Activated naive CD4-positive, alpha-beta T cell treated with anti-CD3 and anti-CD28 coated beads, Interleukin-2, amount 10 ng/mL, durations not matched to agents 7 days and 5 days (primary cell): ENCODE measurements at regions not wholly inside any gene's neighbourhood (a gene's known extent, or its start where the extent isn't known, plus 50 kb on each side); places are given as distances from the start of the nearest gene placed in this dataset.

Experiments used
- CTCF ChIA-PET: fragments of 350-600 bp; sonication (Branson Sonifier 250); formaldehyde crosslinking; loops from one replicate; lab custom pipeline; 2021; ENCODE audit warnings: antibody characterized with exemption; lab: Charles Lee
- DNase-seq: peaks from one replicate; pipeline ENCODE4 v3.0.0-alpha.2; 2020
- H3K27ac Mint-ChIP-seq: one replicate; pipeline ENCODE4 v1.8.0; 2021; ENCODE audit warnings: mild to moderate bottlenecking, moderate library complexity, mixed read lengths
- H3K27me3 Mint-ChIP-seq: one replicate; pipeline ENCODE4 v1.8.0; 2021; ENCODE audit warnings: mild to moderate bottlenecking, mixed read lengths
- H3K36me3 Mint-ChIP-seq: one replicate; pipeline ENCODE4 v1.8.0; 2021; ENCODE audit warnings: mixed read lengths
- H3K4me1 Mint-ChIP-seq: one replicate; pipeline ENCODE4 v1.8.0; 2021; ENCODE audit warnings: mixed read lengths
- H3K4me3 Mint-ChIP-seq: one replicate; pipeline ENCODE4 v1.8.0; 2021; ENCODE audit warnings: mild to moderate bottlenecking, moderate library complexity, mixed read lengths
- H3K9me3 Mint-ChIP-seq: one replicate; pipeline ENCODE4 v1.8.0; 2021; ENCODE audit warnings: mixed read lengths

- peaks cover 10% of the 10 kb centered on the region for H3K27me3 Mint-ChIP-seq
- no peak overlapping the region for H3K4me3 Mint-ChIP-seq
- no peak overlapping the region for H3K27ac Mint-ChIP-seq
- peaks cover 27% of the 10 kb centered on the region for H3K4me1 Mint-ChIP-seq
- no peaks in the 10 kb centered on the region for H3K9me3 Mint-ChIP-seq
- no peaks in the 10 kb centered on the region for H3K36me3 Mint-ChIP-seq
- CTCF ChIA-PET = interaction anchor here (1.1 to 2.9 kb wide), 4 partner anchors 10 to 197 kb away, joined by 3 to 8 read pairs (median 3); no protein-coding TSS in a partner anchor
- DNase-seq = no peak
Observed at GRCh38 chr1:58979086-58979485, 195.2 kb upstream of the JUN start.

GRCh38 chr1:58979677-58980076 is 195.8 kb upstream of the JUN start:
- H3K36me3 Mint-ChIP-seq = no peaks in the 10 kb centered on the region
- no peak for DNase-seq
- H3K4me1 Mint-ChIP-seq = peaks cover 27% of the 10 kb centered on the region
- H3K4me3 Mint-ChIP-seq = no peak overlapping the region
- H3K9me3 Mint-ChIP-seq = no peaks in the 10 kb centered on the region
- no peak overlapping the region for H3K27ac Mint-ChIP-seq
- peaks cover 10% of the 10 kb centered on the region for H3K27me3 Mint-ChIP-seq
- CTCF ChIA-PET = interaction anchor here (1.1 to 2.9 kb wide), 4 partner anchors 11 to 198 kb away, joined by 3 to 8 read pairs (median 3); no protein-coding TSS in a partner anchor

- Mint-ChIP-seq H3K4me3 (no peak overlapping the region), H3K27me3 (peaks cover 10% of the 10 kb centered on the region), H3K9me3 (no peaks in the 10 kb centered on the region), H3K36me3 (no peaks in the 10 kb centered on the region), H3K4me1 (peaks cover 27% of the 10 kb centered on the region), H3K27ac (no peak overlapping the region)
- DNase-seq = no peak
- CTCF ChIA-PET = no interaction called here
Observed at GRCh38 chr1:58981392-58981791, 197.5 kb upstream of the JUN start.

GRCh38 chr1:58982259-58982998 is 198.6 kb upstream of the JUN start:
- Mint-ChIP-seq H3K4me1 (peaks cover 35% of the 10 kb centered on the region), H3K4me3 (no peak overlapping the region), H3K36me3 (no peaks in the 10 kb centered on the region), H3K27ac (no peak overlapping the region), H3K27me3 (peaks cover 10% of the 10 kb centered on the region), H3K9me3 (no peaks in the 10 kb centered on the region)
- CTCF ChIA-PET = interaction anchor here (0.7 kb wide), 1 partner anchor 197 kb away, joined by 3 read pairs; no protein-coding TSS in a partner anchor
- no peak for DNase-seq

- CTCF ChIA-PET = no interaction called here
- no peak overlapping the region for H3K4me3 Mint-ChIP-seq
- H3K4me1 Mint-ChIP-seq = peaks cover 38% of the 10 kb centered on the region
- DNase-seq = no peak
- H3K36me3 Mint-ChIP-seq = no peaks in the 10 kb centered on the region
- H3K9me3 Mint-ChIP-seq = no peaks in the 10 kb centered on the region
- H3K27me3 Mint-ChIP-seq = peaks cover 10% of the 10 kb centered on the region
- H3K27ac Mint-ChIP-seq = no peak overlapping the region
Observed at GRCh38 chr1:58983162-58983561, 199.3 kb upstream of the JUN start.

DNA sequence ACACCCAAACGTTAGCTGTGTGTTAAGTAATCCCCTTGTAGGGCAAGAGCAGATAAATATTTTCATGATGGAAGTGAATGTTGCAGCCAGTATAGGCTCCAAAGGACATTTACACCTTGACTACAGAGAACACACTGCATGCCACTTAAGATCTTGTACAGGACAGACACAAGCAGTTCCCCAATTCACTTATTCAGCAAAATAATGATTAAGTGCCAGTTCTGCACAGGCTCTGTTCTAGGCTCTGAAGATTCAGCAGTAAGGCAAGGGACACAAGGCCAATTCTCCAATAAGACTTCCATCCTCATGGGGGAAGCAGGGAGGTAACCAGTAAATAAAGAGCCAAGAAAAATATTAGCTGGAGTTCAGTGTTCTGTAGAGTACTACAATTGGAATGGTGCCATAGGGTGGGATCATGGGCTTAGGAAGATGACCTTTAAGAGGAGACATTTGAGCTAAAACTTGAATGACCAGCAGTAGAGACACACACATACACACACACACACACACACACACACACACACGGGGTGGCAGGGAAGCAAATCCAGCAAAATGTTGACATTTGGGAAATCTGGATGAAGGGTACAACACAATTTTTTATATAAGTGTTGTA is 199.9 kb upstream of the JUN start:
- Mint-ChIP-seq H3K9me3 (no peaks in the 10 kb centered on the region), H3K4me1 (peaks cover 34% of the 10 kb centered on the region), H3K4me3 (no peak overlapping the region), H3K27ac (no peak overlapping the region), H3K27me3 (peaks cover 6% of the 10 kb centered on the region), H3K36me3 (no peaks in the 10 kb centered on the region)
- CTCF ChIA-PET = no interaction called here
- DNase-seq = no peak

DNA sequence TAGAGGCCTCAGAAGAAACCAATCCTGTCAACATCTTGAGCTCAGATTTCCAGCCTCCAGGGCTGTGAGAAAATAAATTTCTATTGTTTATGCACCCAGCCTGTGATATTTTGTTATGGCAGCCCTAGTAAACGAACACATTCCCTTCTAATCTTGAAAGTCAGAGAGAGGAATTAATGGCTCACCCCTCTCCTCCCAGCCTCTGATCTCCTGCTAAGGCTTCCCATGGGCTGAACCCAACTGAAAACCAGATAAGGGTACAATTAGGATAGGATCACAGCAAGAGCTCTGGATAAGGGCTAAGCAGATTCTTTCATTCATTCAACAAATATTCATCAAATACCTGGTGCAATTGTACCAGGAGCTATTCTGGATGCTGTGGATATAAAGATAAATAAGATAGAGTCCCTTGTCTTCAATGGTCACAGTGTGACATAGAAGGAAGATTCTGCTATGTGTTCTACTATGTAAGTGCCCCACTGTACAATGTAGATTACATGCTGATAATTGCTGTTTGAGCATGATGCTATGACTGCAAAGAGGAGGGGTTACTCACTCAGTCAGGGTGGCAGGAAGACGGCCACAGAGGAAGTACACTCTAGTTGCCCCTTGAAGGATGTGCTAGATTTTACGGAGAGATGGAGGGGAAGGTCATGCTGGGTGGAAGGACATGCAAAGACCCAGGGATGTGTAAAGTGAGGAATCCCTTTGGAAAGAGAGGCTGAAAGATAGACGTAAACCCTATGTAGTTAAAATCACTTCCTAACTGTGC is 203.3 kb upstream of the JUN start:
- no peaks in the 10 kb centered on the region for H3K9me3 Mint-ChIP-seq
- CTCF ChIA-PET = interaction anchor here (0.8 kb wide), 1 partner anchor 25 kb away, joined by 3 read pairs; no protein-coding TSS in a partner anchor
- H3K27ac Mint-ChIP-seq = no peak overlapping the region

DNA sequence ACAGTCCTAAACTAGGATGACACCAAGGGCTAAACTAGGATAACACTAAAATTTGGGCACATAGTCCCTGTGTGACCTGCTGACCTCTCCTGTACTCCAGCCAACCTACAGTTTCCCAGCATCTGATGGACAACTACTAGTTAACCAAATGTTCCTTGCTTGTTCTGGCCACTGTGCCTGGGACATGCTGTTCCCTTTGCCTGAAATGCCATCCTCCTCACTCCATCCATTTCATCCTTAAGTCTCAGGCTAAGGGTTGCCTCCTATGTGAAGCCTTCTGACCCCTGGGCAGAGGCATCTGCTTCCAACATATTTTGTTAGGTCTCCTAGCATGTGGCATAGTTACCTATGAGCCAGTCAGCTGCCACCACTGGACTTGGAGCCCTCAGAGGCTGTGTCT is 204.9 kb upstream of the JUN start:
- Mint-ChIP-seq H3K9me3 (no peaks in the 10 kb centered on the region), H3K27me3 (peaks cover 5% of the 10 kb centered on the region), H3K4me1 (peaks cover 18% of the 10 kb centered on the region), H3K36me3 (no peaks in the 10 kb centered on the region), H3K27ac (no peak overlapping the region), H3K4me3 (no peak overlapping the region)
- no peak for DNase-seq
- CTCF ChIA-PET = no interaction called here

More for the DNA sequence above, 203.3 kb upstream of the JUN start:
- H3K27me3 Mint-ChIP-seq = peaks cover 5% of the 10 kb centered on the region
- no peaks in the 10 kb centered on the region for H3K36me3 Mint-ChIP-seq
- no peak for DNase-seq
- peaks cover 24% of the 10 kb centered on the region for H3K4me1 Mint-ChIP-seq
- no peak overlapping the region for H3K4me3 Mint-ChIP-seq

GRCh38 chr1:58989845-58990244 is 206.0 kb upstream of the JUN start:
- Mint-ChIP-seq H3K36me3 (no peaks in the 10 kb centered on the region), H3K9me3 (no peaks in the 10 kb centered on the region), H3K4me1 (peaks cover 16% of the 10 kb centered on the region), H3K27me3 (peaks cover 5% of the 10 kb centered on the region), H3K4me3 (no peak overlapping the region), H3K27ac (no peak overlapping the region)
- CTCF ChIA-PET = no interaction called here
- no peak for DNase-seq

DNA sequence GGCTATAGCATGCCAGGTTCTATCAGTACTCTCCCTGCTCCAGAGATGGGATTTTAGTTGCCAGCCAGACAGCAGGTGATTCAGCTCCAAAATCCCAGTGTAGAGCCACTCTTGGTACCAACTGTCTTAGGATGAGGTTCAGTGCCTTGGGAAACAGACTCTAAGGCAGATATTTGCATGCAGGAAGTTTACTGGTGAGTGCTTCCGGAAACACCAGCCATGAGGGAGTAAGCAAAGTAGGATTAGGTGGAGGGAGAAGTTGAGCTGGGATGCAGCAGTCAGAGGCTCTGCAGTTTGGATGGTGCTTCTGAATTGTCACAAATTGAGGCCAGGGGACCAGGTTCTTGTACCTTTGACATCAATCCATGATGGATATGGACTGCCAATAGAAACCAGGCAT is 207.5 kb upstream of the JUN start:
- CTCF ChIA-PET = no interaction called here
- Mint-ChIP-seq H3K36me3 (no peaks in the 10 kb centered on the region), H3K27ac (no peak overlapping the region), H3K27me3 (peaks cover 5% of the 10 kb centered on the region), H3K4me3 (no peak overlapping the region), H3K9me3 (no peaks in the 10 kb centered on the region), H3K4me1 (peaks cover 22% of the 10 kb centered on the region)
- DNase-seq = no peak

DNA sequence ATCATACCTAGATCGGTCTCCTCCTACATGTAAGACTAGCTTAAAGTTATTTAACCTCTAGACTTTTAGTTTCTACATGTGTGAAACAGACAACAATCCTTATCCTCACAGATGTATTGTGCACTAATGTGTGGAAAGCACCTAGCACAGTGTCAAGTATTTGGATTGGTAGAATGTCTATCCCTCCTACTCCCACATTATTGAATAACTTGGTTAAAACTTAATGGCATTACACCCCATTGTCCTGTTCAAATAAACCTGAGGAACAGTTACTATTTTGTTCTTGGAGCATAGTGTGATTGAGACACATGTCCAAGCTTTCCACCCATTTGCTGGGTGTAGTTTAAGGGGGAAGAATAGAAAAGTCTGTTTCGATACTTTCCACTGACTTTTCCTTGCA is 208.8 kb upstream of the JUN start:
- CTCF ChIA-PET = interaction anchor here (1.1 kb wide), 1 partner anchor 28 kb away, joined by 3 read pairs; no protein-coding TSS in a partner anchor
- no peaks in the 10 kb centered on the region for H3K36me3 Mint-ChIP-seq
- peaks cover 24% of the 10 kb centered on the region for H3K4me1 Mint-ChIP-seq
- no peak overlapping the region for H3K4me3 Mint-ChIP-seq
- H3K27ac Mint-ChIP-seq = no peak overlapping the region
- peaks cover 5% of the 10 kb centered on the region for H3K27me3 Mint-ChIP-seq
- DNase-seq = no peak
- no peaks in the 10 kb centered on the region for H3K9me3 Mint-ChIP-seq

- Mint-ChIP-seq H3K4me1 (peaks cover 20% of the 10 kb centered on the region), H3K9me3 (no peaks in the 10 kb centered on the region), H3K4me3 (no peak overlapping the region), H3K27me3 (peaks cover 5% of the 10 kb centered on the region), H3K27ac (no peak overlapping the region), H3K36me3 (no peaks in the 10 kb centered on the region)
- no peak for DNase-seq
- CTCF ChIA-PET = interaction anchor here (1.1 kb wide), 1 partner anchor 27 kb away, joined by 3 read pairs; no protein-coding TSS in a partner anchor
Observed at GRCh38 chr1:58993403-58993802, 209.6 kb upstream of the JUN start.

- Mint-ChIP-seq H3K4me3 (no peak overlapping the region), H3K27me3 (peaks cover 5% of the 10 kb centered on the region), H3K9me3 (no peaks in the 10 kb centered on the region), H3K4me1 (peaks cover 20% of the 10 kb centered on the region), H3K36me3 (no peaks in the 10 kb centered on the region), H3K27ac (no peak overlapping the region)
- DNase-seq = no peak
- CTCF ChIA-PET = no interaction called here
Observed at GRCh38 chr1:58994664-58995063, 210.8 kb upstream of the JUN start.
